Body of pancreas (tissue), 4 donors: ENCODE measurements at regions not wholly inside any gene's neighbourhood (a gene's known extent, or its start where the extent isn't known, plus 50 kb on each side); places are given as distances from the start of the nearest gene placed in this dataset.
"Not testable (repeated sequence)": the region's sequence is repeated elsewhere in the genome, so short reads cannot be mapped to it uniquely, and the experiment has no call there.

ENCODE experiments used
- ATAC-seq: fragments of 150-250 bp; one replicate; pipeline ENCODE4 v1.9.1; 2016
- DNase-seq, 4 donors: peaks; one replicate each; pipeline ENCODE4 v3.0.0-alpha.2; 2019
- H3K27ac ChIP-seq, 4 donors: fragments of 200-600 bp; sonication (generic); 1 replicate in 3 of 4; 2 replicates in 1 of 4; pipeline versions ENCODE4 v1.5.1 to v1.6.1; 2016 to 2019; ENCODE audit warnings: mild to moderate bottlenecking in 1 of 4, mixed read lengths in 1 of 4, moderate library complexity in 1 of 4
- H3K27me3 ChIP-seq, 2 donors: fragments of 200-600 bp; sonication (generic); one replicate each; pipeline ENCODE4 v1.6.0; 2016; ENCODE audit warnings: mild to moderate bottlenecking in 1 of 2
- H3K36me3 ChIP-seq, 2 donors: fragments of 200-600 bp; sonication (generic); replicated peaks in 1 of 2; 2 replicates each; pipeline ENCODE4 v1.5.1; 2016; ENCODE audit warnings: low read depth in 2 of 2; ENCODE audit not compliant: insufficient read depth in 1 of 2
- H3K4me1 ChIP-seq: fragments of 200-600 bp; sonication (generic); one replicate; pipeline ENCODE4 v1.6.0; 2016
- H3K4me3 ChIP-seq, 2 donors: fragments of 200-600 bp; sonication (generic); 1 replicate in 1 of 2; 2 replicates in 1 of 2; pipeline ENCODE4 v1.5.1; 2016 to 2019
- H3K9me3 ChIP-seq, 3 donors: fragments of 200-600 bp; sonication (generic); 1 replicate in 2 of 3; 2 replicates in 1 of 3; pipeline ENCODE4 v1.5.1; 2016
- CTCF ChIP-seq, 7 experiments: fragments of 450-650 bp in 4 of 7; fragments of 200-600 bp in 3 of 7; sonication (generic) in 3 of 7; IDR thresholded peaks; one replicate each; pipeline ENCODE4 v1.5.1; 2016 to 2019; ENCODE audit warnings: antibody characterized with exemption in 7 of 7
- POLR2A ChIP-seq, 3 donors: fragments of 450-650 bp; IDR thresholded peaks; one replicate each; pipeline ENCODE4 v1.6.1; 2016; ENCODE audit warnings: antibody characterized with exemption in 3 of 3, mild to moderate bottlenecking in 2 of 3
- WGBS, 2 donors: methylation state at CpG; one replicate each; pipeline ENCODE4 v1.1.5; 2017; 5-methylcytosine and 5-hydroxymethylcytosine counted together
- intact Hi-C: fragments of 100-400 bp; cut with DNase I; formaldehyde crosslinking; loops from one replicate; pipeline ENCODE4 v1.15.1; 2023

GRCh38 chr16:21341101-21341500 is 63.0 kb upstream of the CRYM start:
- 95% methylated on average over 3 of the region's 3 CpGs for WGBS, 2 donors
- no peak for DNase-seq
- Histone ChIP-seq H3K9me3 (no peaks in the 10 kb centered on the region), H3K4me1 (no peaks in the 10 kb centered on the region), H3K4me3 (no peak overlapping the region), H3K36me3 (no peaks in the 10 kb centered on the region), H3K27me3 (no peaks in the 10 kb centered on the region), H3K27ac (no peak overlapping the region)
- TF ChIP-seq CTCF (IDR thresholded peaks at IDR 0.05) (no peak), POLR2A (IDR thresholded peaks at IDR 0.05) (no peak)
- intact Hi-C loops, result no loop called here
- ATAC-seq, result no peak

GRCh38 chr16:21339941-21340340 is 61.9 kb upstream of the CRYM start:
- no peak for ATAC-seq
- Histone ChIP-seq H3K36me3 (no peaks in the 10 kb centered on the region), H3K27ac (no peak overlapping the region), H3K4me3 (no peak overlapping the region), H3K4me1 (no peaks in the 10 kb centered on the region), H3K27me3 (no peaks in the 10 kb centered on the region), H3K9me3 (no peaks in the 10 kb centered on the region)
- intact Hi-C loops, result no loop called here
- no peak for DNase-seq
- TF ChIP-seq POLR2A (IDR thresholded peaks at IDR 0.05) (no peak), CTCF (IDR thresholded peaks at IDR 0.05) (no peak)

GRCh38 chr16:21339269-21339641 is 61.2 kb upstream of the CRYM start:
- ATAC-seq, result no peak
- H3K36me3 ChIP-seq, result no peaks in the 10 kb centered on the region
- intact Hi-C loops, result no loop called here
- TF ChIP-seq CTCF (IDR thresholded peaks at IDR 0.05), result no peak
- no peak for TF ChIP-seq POLR2A (IDR thresholded peaks at IDR 0.05)
- no peak overlapping the region for H3K27ac ChIP-seq
- H3K27me3 ChIP-seq, result no peaks in the 10 kb centered on the region
- no peaks in the 10 kb centered on the region for H3K9me3 ChIP-seq
- H3K4me3 ChIP-seq, result no peak overlapping the region
- no peak for DNase-seq
- WGBS, 2 donors, result 78 to 83% methylated on average over 4 of the region's 4 CpGs
- H3K4me1 ChIP-seq, result no peaks in the 10 kb centered on the region

- Histone ChIP-seq H3K36me3 (no peaks in the 10 kb centered on the region), H3K27me3 (no peaks in the 10 kb centered on the region), H3K4me1 (no peaks in the 10 kb centered on the region), H3K27ac (no peak overlapping the region), H3K4me3 (no peak overlapping the region), H3K9me3 (no peaks in the 10 kb centered on the region)
- WGBS, 2 donors, result 78 to 82% methylated on average over 6 of the region's 6 CpGs
- ATAC-seq, result no peak
- TF ChIP-seq CTCF (IDR thresholded peaks at IDR 0.05) (no peak), POLR2A (IDR thresholded peaks at IDR 0.05) (no peak)
- DNase-seq, result no peak
- intact Hi-C loops, result no loop called here
Measured at GRCh38 chr16:21338537-21339268, 60.6 kb upstream of the CRYM start.

- DNase-seq (no peak), ATAC-seq (no peak)
- Histone ChIP-seq H3K27ac (no peak overlapping the region), H3K4me3 (no peak overlapping the region), H3K27me3 (no peaks in the 10 kb centered on the region), H3K4me1 (no peaks in the 10 kb centered on the region), H3K9me3 (no peaks in the 10 kb centered on the region), H3K36me3 (no peaks in the 10 kb centered on the region)
- TF ChIP-seq CTCF (IDR thresholded peaks at IDR 0.05), result no peak
- no peak for TF ChIP-seq POLR2A (IDR thresholded peaks at IDR 0.05)
- intact Hi-C loops, result no loop called here
- WGBS, 2 donors, result 84 to 89% methylated on average over 2 of the region's 2 CpGs
Measured at GRCh38 chr16:21336231-21336630, 58.1 kb upstream of the CRYM start.

GRCh38 chr16:21334188-21335146 is 56.4 kb upstream of the CRYM start:
- H3K27ac ChIP-seq, DNase-seq, intact Hi-C loops, H3K27me3 ChIP-seq, H3K4me3 ChIP-seq, ATAC-seq, H3K9me3 ChIP-seq, H3K4me1 ChIP-seq, H3K36me3 ChIP-seq: not testable (repeated sequence)
- 88 to 92% methylated on average over 16 to 17 of the region's 17 CpGs for WGBS, 2 donors

- H3K4me1 ChIP-seq, intact Hi-C loops, H3K36me3 ChIP-seq, H3K4me3 ChIP-seq, H3K27ac ChIP-seq, H3K9me3 ChIP-seq, DNase-seq, H3K27me3 ChIP-seq, ATAC-seq: not testable (repeated sequence)
- 88 to 90% methylated on average over 11 of the region's 11 CpGs for WGBS, 2 donors
Measured at GRCh38 chr16:21333683-21334082, 55.6 kb upstream of the CRYM start.
